ENCODE measurements at regions not wholly inside any gene's neighbourhood (a gene's known extent, or its start where the extent isn't known, plus 50 kb on each side); places are given as distances from the start of the nearest gene placed in this dataset.

- Histone ChIP-seq H3K9me3 (replicated peaks in 1 of 2; ENCODE audit: control insufficient read depth in 2 of 2, insufficient read depth in 1 of 2, low read depth in 1 of 2, low read length in 2 of 2) (no peaks in the 10 kb centered on the region), H4K8ac (ENCODE audit: low read depth, low read length) (no peak overlapping the region), H3K79me1 (ENCODE audit: low read depth, low read length) (no peaks in the 10 kb centered on the region), H4K91ac (ENCODE audit: low read depth, low read length, poor library complexity) (no peak overlapping the region), H2AFZ (ENCODE audit: low read length) (no peak overlapping the region), H3K14ac (ENCODE audit: low read length) (no peak overlapping the region), H3K27me3 (ENCODE audit: control insufficient read depth in 3 of 3, insufficient read depth in 3 of 3, low read depth in 1 of 3, low read length in 3 of 3) (no peaks in the 10 kb centered on the region), H2AK5ac (ENCODE audit: low read depth, low read length) (no peak overlapping the region), H3K4me2 (ENCODE audit: insufficient read depth, low read length, poor library complexity, severe bottlenecking) (no peak overlapping the region), H2BK120ac (ENCODE audit: low read depth, low read length) (no peak overlapping the region), H2BK5ac (ENCODE audit: low read length) (no peak overlapping the region), H2BK15ac (ENCODE audit: low read length) (no peak overlapping the region), H3K18ac (ENCODE audit: low read length) (no peak overlapping the region), H2BK12ac (ENCODE audit: low read length) (no peak overlapping the region), H3K4me3 (ENCODE audit: low read length in 2 of 2) (no peak overlapping the region), H3K27ac (replicated peaks; ENCODE audit: low read length) (no peak overlapping the region), H3K23ac (ENCODE audit: low read depth, low read length, poor library complexity) (no peak overlapping the region), H3K4me1 (ENCODE audit: control insufficient read depth in 2 of 2, insufficient read depth in 1 of 2, low read depth in 1 of 2, low read length in 2 of 2) (no peaks in the 10 kb centered on the region), H3K36me3 (replicated peaks in 1 of 2; ENCODE audit: control insufficient read depth in 2 of 2, insufficient read depth in 2 of 2, low read length in 2 of 2) (no peaks in the 10 kb centered on the region), H3K4ac (ENCODE audit: low read length) (no peak overlapping the region), H3K9ac (ENCODE audit: low read depth, low read length, poor library complexity) (no peak overlapping the region)
- WGBS, 2 donors (ENCODE audit: extremely low coverage in 2 of 2, insufficient read length in 2 of 2, insufficient replicate concordance in 1 of 2), result no CpG with 5 or more reads among the region's 2 CpGs
- DNase-seq (ENCODE audit: low spot score), result no peak
Observed at GRCh38 chr6:100155141-100155540, 161.1 kb upstream of the MCHR2 start.

- no peak overlapping the region for H2BK15ac ChIP-seq (ENCODE audit: low read length)
- H3K79me1 ChIP-seq (ENCODE audit: low read depth, low read length), result no peaks in the 10 kb centered on the region
- no peak overlapping the region for H3K27ac ChIP-seq (replicated peaks; ENCODE audit: low read length)
- H3K18ac ChIP-seq (ENCODE audit: low read length), result no peak overlapping the region
- no peak overlapping the region for H2BK12ac ChIP-seq (ENCODE audit: low read length)
- no peaks in the 10 kb centered on the region for H3K36me3 ChIP-seq (replicated peaks in 1 of 2; ENCODE audit: control insufficient read depth in 2 of 2, insufficient read depth in 2 of 2, low read length in 2 of 2)
- H3K27me3 ChIP-seq (ENCODE audit: control insufficient read depth in 3 of 3, insufficient read depth in 3 of 3, low read depth in 1 of 3, low read length in 3 of 3), result peaks cover 0 to 4% (median 0%) of the 10 kb centered on the region in 3 experiments
- no peak overlapping the region for H2BK5ac ChIP-seq (ENCODE audit: low read length)
- H3K4ac ChIP-seq (ENCODE audit: low read length), result no peak overlapping the region
- WGBS, 2 donors (ENCODE audit: extremely low coverage in 2 of 2, insufficient read length in 2 of 2, insufficient replicate concordance in 1 of 2), result no CpG with 5 or more reads among the region's 2 CpGs
- no peak overlapping the region for H3K4me2 ChIP-seq (ENCODE audit: insufficient read depth, low read length, poor library complexity, severe bottlenecking)
- H2BK120ac ChIP-seq (ENCODE audit: low read depth, low read length), result no peak overlapping the region
- H3K9ac ChIP-seq (ENCODE audit: low read depth, low read length, poor library complexity), result no peak overlapping the region
- H3K4me1 ChIP-seq (ENCODE audit: control insufficient read depth in 2 of 2, insufficient read depth in 1 of 2, low read depth in 1 of 2, low read length in 2 of 2), result no peaks in the 10 kb centered on the region
- no peak overlapping the region for H2AK5ac ChIP-seq (ENCODE audit: low read depth, low read length)
- H3K4me3 ChIP-seq (ENCODE audit: low read length in 2 of 2), result no peak overlapping the region
- H2AFZ ChIP-seq (ENCODE audit: low read length), result no peak overlapping the region
- no peak for DNase-seq (ENCODE audit: low spot score)
- H3K9me3 ChIP-seq (replicated peaks in 1 of 2; ENCODE audit: control insufficient read depth in 2 of 2, insufficient read depth in 1 of 2, low read depth in 1 of 2, low read length in 2 of 2), result no peaks in the 10 kb centered on the region
- no peak overlapping the region for H4K8ac ChIP-seq (ENCODE audit: low read depth, low read length)
- H3K23ac ChIP-seq (ENCODE audit: low read depth, low read length, poor library complexity), result no peak overlapping the region
- H4K91ac ChIP-seq (ENCODE audit: low read depth, low read length, poor library complexity), result no peak overlapping the region
- H3K14ac ChIP-seq (ENCODE audit: low read length), result no peak overlapping the region
Observed at GRCh38 chr6:100153636-100154275, 159.7 kb upstream of the MCHR2 start.

GRCh38 chr6:100152201-100152600, 158.2 kb upstream of the MCHR2 start:
- Histone ChIP-seq H3K4me1 (ENCODE audit: control insufficient read depth in 2 of 2, insufficient read depth in 1 of 2, low read depth in 1 of 2, low read length in 2 of 2) (no peaks in the 10 kb centered on the region), H3K23ac (ENCODE audit: low read depth, low read length, poor library complexity) (no peak overlapping the region), H2BK15ac (ENCODE audit: low read length) (no peak overlapping the region), H3K18ac (ENCODE audit: low read length) (no peak overlapping the region), H4K8ac (ENCODE audit: low read depth, low read length) (no peak overlapping the region), H2AK5ac (ENCODE audit: low read depth, low read length) (no peak overlapping the region), H3K27me3 (ENCODE audit: control insufficient read depth in 3 of 3, insufficient read depth in 3 of 3, low read depth in 1 of 3, low read length in 3 of 3) (peaks cover 0 to 13% (median 0%) of the 10 kb centered on the region in 3 experiments), H3K14ac (ENCODE audit: low read length) (no peak overlapping the region), H3K9me3 (replicated peaks in 1 of 2; ENCODE audit: control insufficient read depth in 2 of 2, insufficient read depth in 1 of 2, low read depth in 1 of 2, low read length in 2 of 2) (no peaks in the 10 kb centered on the region), H3K36me3 (replicated peaks in 1 of 2; ENCODE audit: control insufficient read depth in 2 of 2, insufficient read depth in 2 of 2, low read length in 2 of 2) (no peaks in the 10 kb centered on the region), H3K79me1 (ENCODE audit: low read depth, low read length) (no peaks in the 10 kb centered on the region), H2BK120ac (ENCODE audit: low read depth, low read length) (no peak overlapping the region), H2BK5ac (ENCODE audit: low read length) (no peak overlapping the region), H3K4me2 (ENCODE audit: insufficient read depth, low read length, poor library complexity, severe bottlenecking) (no peak overlapping the region), H3K4ac (ENCODE audit: low read length) (no peak overlapping the region), H2AFZ (ENCODE audit: low read length) (no peak overlapping the region), H3K27ac (replicated peaks; ENCODE audit: low read length) (no peak overlapping the region), H3K4me3 (ENCODE audit: low read length in 2 of 2) (no peak overlapping the region), H3K9ac (ENCODE audit: low read depth, low read length, poor library complexity) (no peak overlapping the region), H2BK12ac (ENCODE audit: low read length) (no peak overlapping the region), H4K91ac (ENCODE audit: low read depth, low read length, poor library complexity) (no peak overlapping the region)
- no CpG with 5 or more reads among the region's 1 CpG for WGBS, 2 donors (ENCODE audit: extremely low coverage in 2 of 2, insufficient read length in 2 of 2, insufficient replicate concordance in 1 of 2)
- no peak for DNase-seq (ENCODE audit: low spot score)

DNA sequence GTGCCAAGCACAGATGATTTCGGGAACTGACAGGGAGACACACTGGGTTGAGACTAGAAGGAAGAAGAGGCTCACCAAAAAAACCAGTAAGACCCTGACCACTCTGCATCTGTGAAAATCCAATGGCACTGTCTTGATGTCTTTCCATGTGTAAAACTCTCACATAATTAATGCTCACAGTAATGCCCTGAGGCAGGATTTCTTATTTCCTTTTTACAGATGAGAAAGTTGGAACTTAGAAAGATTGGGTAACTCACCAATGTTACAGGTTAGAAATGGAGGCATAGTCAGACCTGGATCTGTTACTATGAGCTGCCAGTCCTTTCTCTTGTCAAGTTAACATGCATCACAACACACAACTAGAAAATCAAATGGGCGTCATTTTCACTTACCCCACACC, 151.0 kb upstream of the MCHR2 start:
- H3K4me2 ChIP-seq (ENCODE audit: insufficient read depth, low read length, poor library complexity, severe bottlenecking), result no peak overlapping the region
- no peak overlapping the region for H3K14ac ChIP-seq (ENCODE audit: low read length)
- no peaks in the 10 kb centered on the region for H3K4me1 ChIP-seq (ENCODE audit: control insufficient read depth in 2 of 2, insufficient read depth in 1 of 2, low read depth in 1 of 2, low read length in 2 of 2)
- H3K79me1 ChIP-seq (ENCODE audit: low read depth, low read length), result no peaks in the 10 kb centered on the region
- no peak overlapping the region for H2AK5ac ChIP-seq (ENCODE audit: low read depth, low read length)
- no peak overlapping the region for H3K4me3 ChIP-seq (ENCODE audit: low read length in 2 of 2)
- H3K23ac ChIP-seq (ENCODE audit: low read depth, low read length, poor library complexity), result no peak overlapping the region
- no peak overlapping the region for H2BK120ac ChIP-seq (ENCODE audit: low read depth, low read length)
- no peak overlapping the region for H2BK15ac ChIP-seq (ENCODE audit: low read length)
- H3K9ac ChIP-seq (ENCODE audit: low read depth, low read length, poor library complexity), result no peak overlapping the region
- H3K4ac ChIP-seq (ENCODE audit: low read length), result no peak overlapping the region
- H3K27ac ChIP-seq (replicated peaks; ENCODE audit: low read length), result no peak overlapping the region
- no peak overlapping the region for H4K8ac ChIP-seq (ENCODE audit: low read depth, low read length)
- H2BK5ac ChIP-seq (ENCODE audit: low read length), result no peak overlapping the region
- no peak overlapping the region for H2AFZ ChIP-seq (ENCODE audit: low read length)
- no peaks in the 10 kb centered on the region for H3K36me3 ChIP-seq (replicated peaks in 1 of 2; ENCODE audit: control insufficient read depth in 2 of 2, insufficient read depth in 2 of 2, low read length in 2 of 2)
- no peak overlapping the region for H2BK12ac ChIP-seq (ENCODE audit: low read length)
- no CpG with 5 or more reads among the region's 2 CpGs for WGBS, 2 donors (ENCODE audit: extremely low coverage in 2 of 2, insufficient read length in 2 of 2, insufficient replicate concordance in 1 of 2)
- H3K18ac ChIP-seq (ENCODE audit: low read length), result no peak overlapping the region
- no peaks in the 10 kb centered on the region for H3K9me3 ChIP-seq (replicated peaks in 1 of 2; ENCODE audit: control insufficient read depth in 2 of 2, insufficient read depth in 1 of 2, low read depth in 1 of 2, low read length in 2 of 2)
- H4K91ac ChIP-seq (ENCODE audit: low read depth, low read length, poor library complexity), result no peak overlapping the region
- DNase-seq (ENCODE audit: low spot score), result no peak
- H3K27me3 ChIP-seq (ENCODE audit: control insufficient read depth in 3 of 3, insufficient read depth in 3 of 3, low read depth in 1 of 3, low read length in 3 of 3), result peaks cover 0 to 16% (median 0%) of the 10 kb centered on the region in 3 experiments

Measured in neuronal stem cell (in vitro differentiated cells).